HUES64 (cell line): ENCODE measurements at regions not wholly inside any gene's neighbourhood (a gene's known extent, or its start where the extent isn't known, plus 50 kb on each side); places are given as distances from the start of the nearest gene placed in this dataset.
"Not testable (repeated sequence)": the region's sequence is repeated elsewhere in the genome, so short reads cannot be mapped to it uniquely, and the experiment has no call there.

Source experiments
- H3K27ac ChIP-seq: 2 replicates; pipeline ENCODE4 v1.7.0; 2013; ENCODE audit warnings: low read depth, low read length, inconsistent platforms
- H3K27me3 ChIP-seq: 2 replicates; pipeline ENCODE4 v1.6.1; 2013; ENCODE audit warnings: mild to moderate bottlenecking, low read length; ENCODE audit not compliant: insufficient read depth
- H3K36me3 ChIP-seq: 2 replicates; pipeline ENCODE4 v1.6.1; 2013; ENCODE audit warnings: mild to moderate bottlenecking, low read length; ENCODE audit not compliant: insufficient read depth
- H3K4me1 ChIP-seq: 2 replicates; pipeline ENCODE4 v1.6.1; 2013; ENCODE audit warnings: mild to moderate bottlenecking, low read length, moderate library complexity; ENCODE audit not compliant: insufficient read depth
- H3K4me3 ChIP-seq: 2 replicates; pipeline ENCODE4 v1.5.1; 2013; ENCODE audit warnings: mild to moderate bottlenecking, low read length, moderate library complexity
- H3K9ac ChIP-seq: 2 replicates; pipeline ENCODE4 v1.6.1; 2013; ENCODE audit warnings: mild to moderate bottlenecking, low read depth, low read length
- H3K9me3 ChIP-seq: 2 replicates; pipeline ENCODE4 v1.6.1; 2013; ENCODE audit warnings: low read depth, low read length; ENCODE audit not compliant: insufficient read depth
- WGBS: fragments of 150-250, 120-280 bp; methylation state at CpG from one replicate; pipeline ENCODE4 v1.1.7; 2013; ENCODE audit warnings: missing lambda C conversion rate; 5-methylcytosine and 5-hydroxymethylcytosine counted together

- not testable (repeated sequence) for H3K27ac ChIP-seq, H3K4me3 ChIP-seq, H3K9ac ChIP-seq, H3K9me3 ChIP-seq, H3K27me3 ChIP-seq, H3K4me1 ChIP-seq, H3K36me3 ChIP-seq
- 93% methylated on average over 6 of the region's 8 CpGs for WGBS
Measured at GRCh38 chr2:87204569-87205147, 183.0 kb upstream of the PLGLB1 start.

GRCh38 chr2:87212938-87213337 lies 191.3 kb upstream of the PLGLB1 start:
- H3K27me3 ChIP-seq, H3K4me3 ChIP-seq, H3K4me1 ChIP-seq, H3K36me3 ChIP-seq, H3K9ac ChIP-seq, H3K9me3 ChIP-seq, H3K27ac ChIP-seq: not testable (repeated sequence)
- WGBS: no CpG with 5 or more reads among the region's 3 CpGs

GRCh38 chr2:87217005-87217404 lies 195.4 kb upstream of the PLGLB1 start:
- H3K4me3 ChIP-seq, H3K4me1 ChIP-seq, H3K27ac ChIP-seq, H3K9ac ChIP-seq, H3K27me3 ChIP-seq, H3K9me3 ChIP-seq, H3K36me3 ChIP-seq: not testable (repeated sequence)
- 97% methylated on average over 2 of the region's 4 CpGs for WGBS

GRCh38 chr2:87217741-87218410 lies 196.2 kb upstream of the PLGLB1 start:
- H3K36me3 ChIP-seq, H3K27ac ChIP-seq, H3K9me3 ChIP-seq, H3K4me3 ChIP-seq, H3K27me3 ChIP-seq, H3K4me1 ChIP-seq, H3K9ac ChIP-seq: not testable (repeated sequence)
- WGBS: 6% methylated on average over 2 of the region's 21 CpGs

- H3K4me1 ChIP-seq, H3K4me3 ChIP-seq, H3K27ac ChIP-seq, H3K9ac ChIP-seq, H3K36me3 ChIP-seq, H3K27me3 ChIP-seq, H3K9me3 ChIP-seq: not testable (repeated sequence)
- WGBS: 83% methylated on average over 9 of the region's 9 CpGs
Measured at GRCh38 chr2:87220651-87221050, 199.0 kb upstream of the PLGLB1 start.

GRCh38 chr2:87222131-87222530 lies 200.5 kb upstream of the PLGLB1 start:
- H3K27me3 ChIP-seq, H3K27ac ChIP-seq, H3K4me3 ChIP-seq, H3K9ac ChIP-seq, H3K4me1 ChIP-seq, H3K36me3 ChIP-seq, H3K9me3 ChIP-seq: not testable (repeated sequence)
- 87% methylated on average over 4 of the region's 7 CpGs for WGBS

GRCh38 chr2:87223873-87224272 lies 202.2 kb upstream of the PLGLB1 start:
- H3K9ac ChIP-seq, H3K27ac ChIP-seq, H3K4me1 ChIP-seq, H3K36me3 ChIP-seq, H3K4me3 ChIP-seq, H3K27me3 ChIP-seq, H3K9me3 ChIP-seq: not testable (repeated sequence)
- WGBS: 39% methylated on average over 2 of the region's 3 CpGs

GRCh38 chr2:87229091-87229689 lies 207.5 kb upstream of the PLGLB1 start:
- not testable (repeated sequence) for H3K4me1 ChIP-seq, H3K27ac ChIP-seq, H3K36me3 ChIP-seq, H3K4me3 ChIP-seq, H3K27me3 ChIP-seq, H3K9me3 ChIP-seq, H3K9ac ChIP-seq
- WGBS: 0% methylated on average over 1 of the region's 4 CpGs

GRCh38 chr2:87229964-87230363 lies 208.3 kb upstream of the PLGLB1 start:
- not testable (repeated sequence) for H3K27me3 ChIP-seq, H3K36me3 ChIP-seq, H3K4me1 ChIP-seq, H3K9me3 ChIP-seq, H3K9ac ChIP-seq, H3K4me3 ChIP-seq, H3K27ac ChIP-seq
- WGBS: no CpG with 5 or more reads among the region's 4 CpGs

GRCh38 chr2:87235333-87235981 lies 213.8 kb upstream of the PLGLB1 start:
- not testable (repeated sequence) for H3K4me1 ChIP-seq, H3K36me3 ChIP-seq, H3K4me3 ChIP-seq, H3K27me3 ChIP-seq, H3K27ac ChIP-seq, H3K9me3 ChIP-seq, H3K9ac ChIP-seq
- WGBS: no CpG with 5 or more reads among the region's 8 CpGs

- WGBS: 71% methylated on average over 8 of the region's 15 CpGs
- not testable (repeated sequence) for H3K4me1 ChIP-seq, H3K9me3 ChIP-seq, H3K27ac ChIP-seq, H3K9ac ChIP-seq, H3K4me3 ChIP-seq, H3K36me3 ChIP-seq, H3K27me3 ChIP-seq
Measured at GRCh38 chr2:87237570-87238336, 216.1 kb upstream of the PLGLB1 start.
